PFSK-1 (cell line): ENCODE measurements at regions not wholly inside any gene's neighbourhood (a gene's known extent, or its start where the extent isn't known, plus 50 kb on each side); places are given as distances from the start of the nearest gene placed in this dataset.

ENCODE experiments used
- POLR2AphosphoS5 ChIP-seq: IDR thresholded peaks from 2 replicates; pipeline ENCODE4 v1.6.1; 2012; ENCODE audit warnings: low read depth, mild to moderate bottlenecking, control low read depth, low read length, moderate library complexity
- TAF1 ChIP-seq: IDR thresholded peaks from 2 replicates; pipeline ENCODE4 v1.6.1; 2012; ENCODE audit warnings: low read length, control low read depth, borderline replicate concordance; ENCODE audit not compliant: insufficient read depth
- TF ChIP-seq, protein P1 (sequence below), 2 experiments: IDR thresholded peaks; 2 replicates each; pipeline versions ENCODE4 v1.6.1 to v1.8.0; 2011 to 2012; ENCODE audit warnings: low read depth in 2 of 2, low read length in 2 of 2, control low read depth in 1 of 2, inconsistent platforms in 1 of 2, mild to moderate bottlenecking in 1 of 2, moderate library complexity in 1 of 2; ENCODE audit not compliant: insufficient read depth in 1 of 2

- TF ChIP-seq TAF1 (no peak), POLR2AphosphoS5 (no peak)
- TF ChIP-seq, protein P1, sequence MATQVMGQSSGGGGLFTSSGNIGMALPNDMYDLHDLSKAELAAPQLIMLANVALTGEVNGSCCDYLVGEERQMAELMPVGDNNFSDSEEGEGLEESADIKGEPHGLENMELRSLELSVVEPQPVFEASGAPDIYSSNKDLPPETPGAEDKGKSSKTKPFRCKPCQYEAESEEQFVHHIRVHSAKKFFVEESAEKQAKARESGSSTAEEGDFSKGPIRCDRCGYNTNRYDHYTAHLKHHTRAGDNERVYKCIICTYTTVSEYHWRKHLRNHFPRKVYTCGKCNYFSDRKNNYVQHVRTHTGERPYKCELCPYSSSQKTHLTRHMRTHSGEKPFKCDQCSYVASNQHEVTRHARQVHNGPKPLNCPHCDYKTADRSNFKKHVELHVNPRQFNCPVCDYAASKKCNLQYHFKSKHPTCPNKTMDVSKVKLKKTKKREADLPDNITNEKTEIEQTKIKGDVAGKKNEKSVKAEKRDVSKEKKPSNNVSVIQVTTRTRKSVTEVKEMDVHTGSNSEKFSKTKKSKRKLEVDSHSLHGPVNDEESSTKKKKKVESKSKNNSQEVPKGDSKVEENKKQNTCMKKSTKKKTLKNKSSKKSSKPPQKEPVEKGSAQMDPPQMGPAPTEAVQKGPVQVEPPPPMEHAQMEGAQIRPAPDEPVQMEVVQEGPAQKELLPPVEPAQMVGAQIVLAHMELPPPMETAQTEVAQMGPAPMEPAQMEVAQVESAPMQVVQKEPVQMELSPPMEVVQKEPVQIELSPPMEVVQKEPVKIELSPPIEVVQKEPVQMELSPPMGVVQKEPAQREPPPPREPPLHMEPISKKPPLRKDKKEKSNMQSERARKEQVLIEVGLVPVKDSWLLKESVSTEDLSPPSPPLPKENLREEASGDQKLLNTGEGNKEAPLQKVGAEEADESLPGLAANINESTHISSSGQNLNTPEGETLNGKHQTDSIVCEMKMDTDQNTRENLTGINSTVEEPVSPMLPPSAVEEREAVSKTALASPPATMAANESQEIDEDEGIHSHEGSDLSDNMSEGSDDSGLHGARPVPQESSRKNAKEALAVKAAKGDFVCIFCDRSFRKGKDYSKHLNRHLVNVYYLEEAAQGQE (IDR thresholded peaks at IDR 0.05; ENCODE audit: insufficient read depth in 1 of 2, low read depth in 2 of 2, low read length in 2 of 2), result no peak
These were observed 797.5 kb upstream of the SPRY2 start for GRCh38 chr13:81138353-81138980.
